ENCODE measurements at regions not wholly inside any gene's neighbourhood (a gene's known extent, or its start where the extent isn't known, plus 50 kb on each side); places are given as distances from the start of the nearest gene placed in this dataset.
A peak's percentile ranks its signal among the peaks of the same experiment; 100 is the strongest.

- ATAC-seq (ENCODE audit: insufficient read depth, low FRiP score) (no peak), DNase-seq (no peak)
- Histone ChIP-seq H3K27me3 (ENCODE audit: control insufficient read depth in 3 of 3, insufficient read depth in 3 of 3, low read length in 2 of 3) (no peaks in the 10 kb centered on the region), H3K36me3 (ENCODE audit: control insufficient read depth in 4 of 4, insufficient read depth in 4 of 4, low read length in 4 of 4) (no peaks in the 10 kb centered on the region), H3K4me1 (ENCODE audit: control insufficient read depth in 5 of 5, insufficient read depth in 5 of 5, low read length in 5 of 5) (peaks cover 7 to 29% (median 19%) of the 10 kb centered on the region in 5 donors), H3K9ac (ENCODE audit: insufficient read depth in 1 of 2, low read length in 2 of 2) (no peak overlapping the region), H3K9me3 (ENCODE audit: control insufficient read depth in 4 of 4, insufficient read depth in 3 of 4, low read length in 3 of 4) (no peaks in the 10 kb centered on the region), H3K27ac (ENCODE audit: low read depth in 1 of 2, low read length in 1 of 2) (peak overlapping the region in 1 of 2 donors; percentile 4), H3K4me3 (no peak overlapping the region)
- WGBS, 2 donors, result 62 to 64% methylated on average over 4 of the region's 4 CpGs
- TF ChIP-seq, protein P1, sequence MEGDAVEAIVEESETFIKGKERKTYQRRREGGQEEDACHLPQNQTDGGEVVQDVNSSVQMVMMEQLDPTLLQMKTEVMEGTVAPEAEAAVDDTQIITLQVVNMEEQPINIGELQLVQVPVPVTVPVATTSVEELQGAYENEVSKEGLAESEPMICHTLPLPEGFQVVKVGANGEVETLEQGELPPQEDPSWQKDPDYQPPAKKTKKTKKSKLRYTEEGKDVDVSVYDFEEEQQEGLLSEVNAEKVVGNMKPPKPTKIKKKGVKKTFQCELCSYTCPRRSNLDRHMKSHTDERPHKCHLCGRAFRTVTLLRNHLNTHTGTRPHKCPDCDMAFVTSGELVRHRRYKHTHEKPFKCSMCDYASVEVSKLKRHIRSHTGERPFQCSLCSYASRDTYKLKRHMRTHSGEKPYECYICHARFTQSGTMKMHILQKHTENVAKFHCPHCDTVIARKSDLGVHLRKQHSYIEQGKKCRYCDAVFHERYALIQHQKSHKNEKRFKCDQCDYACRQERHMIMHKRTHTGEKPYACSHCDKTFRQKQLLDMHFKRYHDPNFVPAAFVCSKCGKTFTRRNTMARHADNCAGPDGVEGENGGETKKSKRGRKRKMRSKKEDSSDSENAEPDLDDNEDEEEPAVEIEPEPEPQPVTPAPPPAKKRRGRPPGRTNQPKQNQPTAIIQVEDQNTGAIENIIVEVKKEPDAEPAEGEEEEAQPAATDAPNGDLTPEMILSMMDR (IDR thresholded peaks at IDR 0.05; ENCODE audit: control extremely low read depth, extremely low read depth), result no peak
These were observed 99.2 kb downstream of the PSMG1 start for GRCh38 chr21:39084073-39084472.

DNA sequence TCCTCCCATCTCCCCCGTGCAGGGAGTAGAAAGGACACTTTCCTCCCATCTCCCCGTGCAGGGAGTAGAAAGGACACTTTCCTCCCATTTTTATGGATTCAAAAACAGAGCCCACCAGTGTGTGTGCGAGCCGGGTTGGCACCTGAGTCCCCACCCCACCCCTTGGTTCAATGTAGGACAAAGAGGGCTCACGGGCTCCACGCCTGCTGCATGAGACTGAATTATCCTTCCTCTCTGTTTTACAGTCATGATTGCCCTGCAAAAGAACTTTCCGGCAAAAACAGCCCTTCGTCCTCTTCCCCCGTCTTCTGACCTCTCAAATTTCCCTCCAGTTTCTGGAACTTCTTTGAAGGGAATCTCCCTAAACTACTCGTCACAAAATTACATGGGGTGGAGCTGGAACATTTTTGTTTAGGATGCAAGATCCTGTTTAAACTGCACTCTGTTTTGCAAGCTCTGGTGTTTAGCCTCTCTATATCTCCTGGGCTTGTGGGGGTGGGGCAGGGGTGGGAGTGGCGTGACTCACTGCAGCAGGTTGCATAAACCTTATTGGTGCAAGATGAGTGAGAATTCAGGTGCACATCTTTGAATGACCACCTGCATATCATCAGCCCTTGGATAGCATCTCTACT, 99.8 kb downstream of the PSMG1 start:
- Histone ChIP-seq H3K36me3 (ENCODE audit: control insufficient read depth in 4 of 4, insufficient read depth in 4 of 4, low read length in 4 of 4) (no peaks in the 10 kb centered on the region), H3K27me3 (ENCODE audit: control insufficient read depth in 3 of 3, insufficient read depth in 3 of 3, low read length in 2 of 3) (no peaks in the 10 kb centered on the region), H3K4me1 (ENCODE audit: control insufficient read depth in 5 of 5, insufficient read depth in 5 of 5, low read length in 5 of 5) (peaks cover 7 to 29% (median 19%) of the 10 kb centered on the region in 5 donors), H3K27ac (ENCODE audit: low read depth in 1 of 2, low read length in 1 of 2) (peak overlapping the region in 1 of 2 donors; percentile 82), H3K4me3 (no peak overlapping the region), H3K9ac (ENCODE audit: insufficient read depth in 1 of 2, low read length in 2 of 2) (no peak overlapping the region), H3K9me3 (ENCODE audit: control insufficient read depth in 4 of 4, insufficient read depth in 3 of 4, low read length in 3 of 4) (no peaks in the 10 kb centered on the region)
- DNase-seq (peak in 2 of 3 donors; percentile 54 to 70), ATAC-seq (ENCODE audit: insufficient read depth, low FRiP score) (peak; percentile 50)
- 32 to 50% methylated on average over 11 of the region's 11 CpGs for WGBS, 2 donors
- TF ChIP-seq, protein P1 (IDR thresholded peaks at IDR 0.05; ENCODE audit: control extremely low read depth, extremely low read depth), result no peak

DNA sequence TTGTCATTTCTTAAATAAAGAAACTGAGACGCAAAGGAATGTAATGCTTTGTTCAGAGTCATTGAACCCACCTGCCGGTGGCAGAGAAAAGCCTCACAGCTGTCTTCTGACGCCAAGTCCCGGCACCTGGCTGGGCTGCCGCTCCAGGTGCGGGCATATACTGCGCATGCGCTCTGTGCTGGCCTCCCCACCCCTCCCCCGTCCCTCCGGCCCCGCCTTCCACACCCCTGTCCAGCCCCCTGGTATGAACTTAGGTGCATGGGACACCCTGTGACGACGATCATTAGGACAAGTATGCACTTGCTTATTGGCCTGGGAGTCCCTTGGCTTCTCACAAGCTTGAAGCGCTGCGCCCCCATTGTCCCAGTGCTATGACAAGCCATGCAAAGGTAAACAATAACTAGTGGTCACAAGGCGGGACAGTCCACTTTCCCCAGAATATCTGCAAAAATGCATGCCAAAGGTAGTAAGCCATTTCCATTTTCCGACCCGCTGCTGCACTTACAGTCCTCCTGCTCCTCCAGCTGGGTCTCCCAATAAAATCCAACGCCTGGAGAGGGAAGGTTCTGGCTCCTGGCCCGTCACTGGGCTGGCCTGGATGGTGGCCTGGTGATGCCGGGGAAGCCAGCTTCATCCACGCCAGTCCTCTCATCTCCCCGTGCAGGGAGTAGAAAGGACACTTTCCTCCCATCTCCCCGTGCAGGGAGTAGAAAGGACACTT, 100.4 kb downstream of the PSMG1 start:
- WGBS, 2 donors, result 42 to 75% methylated on average over 24 of the region's 24 CpGs
- peak overlapping the region in 1 of 2 donors; percentile 82 for H3K27ac ChIP-seq (ENCODE audit: low read depth in 1 of 2, low read length in 1 of 2)
- H3K36me3 ChIP-seq (ENCODE audit: control insufficient read depth in 4 of 4, insufficient read depth in 4 of 4, low read length in 4 of 4), result no peaks in the 10 kb centered on the region
- no peak for ATAC-seq (ENCODE audit: insufficient read depth, low FRiP score)
- no peak overlapping the region for H3K9ac ChIP-seq (ENCODE audit: insufficient read depth in 1 of 2, low read length in 2 of 2)
- DNase-seq, result peak; percentile 33 to 53 (median 43)
- no peak overlapping the region for H3K4me3 ChIP-seq
- TF ChIP-seq, protein P1 (IDR thresholded peaks at IDR 0.05; ENCODE audit: control extremely low read depth, extremely low read depth), result no peak
- no peaks in the 10 kb centered on the region for H3K9me3 ChIP-seq (ENCODE audit: control insufficient read depth in 4 of 4, insufficient read depth in 3 of 4, low read length in 3 of 4)
- no peaks in the 10 kb centered on the region for H3K27me3 ChIP-seq (ENCODE audit: control insufficient read depth in 3 of 3, insufficient read depth in 3 of 3, low read length in 2 of 3)
- H3K4me1 ChIP-seq (ENCODE audit: control insufficient read depth in 5 of 5, insufficient read depth in 5 of 5, low read length in 5 of 5), result peaks cover 7 to 25% (median 16%) of the 10 kb centered on the region in 5 donors

Measured in lung (tissue), 11 donors.